NT2/D1 (cell line): ENCODE measurements at regions not wholly inside any gene's neighbourhood (a gene's known extent, or its start where the extent isn't known, plus 50 kb on each side); places are given as distances from the start of the nearest gene placed in this dataset.

Experiments
- YY1 ChIP-seq: IDR thresholded peaks from 2 replicates; pipeline ENCODE4 v1.6.1; 2011; ENCODE audit not compliant: insufficient read length, insufficient read depth
- ZNF274 ChIP-seq: IDR thresholded peaks from 2 replicates; pipeline ENCODE4 v1.6.1; 2011; ENCODE audit warnings: mild to moderate bottlenecking, low read depth, low read length

GRCh38 chr7:19290066-19290465 is 144.8 kb upstream of the FERD3L start:
- TF ChIP-seq ZNF274 (no peak), YY1 (no peak)
